HepG2 (cell line): ENCODE measurements at regions not wholly inside any gene's neighbourhood (a gene's known extent, or its start where the extent isn't known, plus 50 kb on each side); places are given as distances from the start of the nearest gene placed in this dataset.

Source experiments
- ATAC-seq: fragments of 200-7000 bp; cut with Tn5 transposase; 3 replicates; pipeline ENCODE4 v1.9.1; 2020; ENCODE audit warnings: mild to moderate bottlenecking, moderate library complexity
- BruUV-seq: library from RNA; stranded (reverse); fragments of 400-500 nt; replicated peaks from 2 replicates; lab custom pipeline; 2021; lab: Mats Ljungman, UMichigan
- CTCF ChIA-PET: fragments of 300-600 bp; formaldehyde crosslinking; extraction: SDS; loops from one replicate; lab custom pipeline; 2021; ENCODE audit warnings: low total read pairs, inconsistent platforms, low intra/inter-chr PET ratio; lab: Yijun Ruan, JAX
- POLR2A ChIA-PET: fragments of 350-600 bp; sonication (Branson Sonifier 250); formaldehyde crosslinking; loops from one replicate; lab custom pipeline; 2020; ENCODE audit warnings: antibody characterized with exemption, inconsistent platforms; lab: Yijun Ruan, JAX
- DNase-seq: peaks from one replicate; pipeline ENCODE4 v3.0.0-alpha.2; 2015; ENCODE audit warnings: low spot score
- FAIRE-seq: peaks from 3 replicates; lab custom pipeline; 2011; peaks lifted over from hg19 to GRCh38; lab: Jason Lieb, UNC
- H2AFZ ChIP-seq: one replicate; pipeline ENCODE4 v1.6.1; 2011; ENCODE audit warnings: low read length, inconsistent platforms
- H3K27ac ChIP-seq: fragments of 300-600 bp; 3 replicates; pipeline ENCODE4 v1.8.0; 2011; ENCODE audit warnings: mixed run types, mild to moderate bottlenecking, mixed read lengths, low read length, inconsistent platforms; ENCODE audit not compliant: insufficient read depth; ENCODE audit errors: extremely low read length
- H3K27me3 ChIP-seq, 2 experiments: fragments of 200-600 bp in 1 of 2; 2 replicates in 1 of 2; 3 replicates in 1 of 2; pipeline versions ENCODE4 v1.6.0 to v1.8.0; 2011; ENCODE audit warnings: low read length in 2 of 2, mild to moderate bottlenecking in 2 of 2, moderate library complexity in 2 of 2, inconsistent platforms in 1 of 2; ENCODE audit not compliant: insufficient read depth in 2 of 2, control insufficient read depth in 1 of 2
- H3K36me3 ChIP-seq, 2 experiments: fragments of 200-600 bp in 1 of 2; replicated peaks in 1 of 2; 2 replicates in 1 of 2; 3 replicates in 1 of 2; pipeline versions ENCODE4 v1.5.1 to v1.8.0; 2011; ENCODE audit warnings: low read length in 2 of 2, inconsistent platforms in 1 of 2; ENCODE audit not compliant: insufficient read depth in 2 of 2, control insufficient read depth in 1 of 2
- H3K4me1 ChIP-seq: 2 replicates; pipeline ENCODE4 v1.5.1; 2012; ENCODE audit warnings: low read length, inconsistent platforms; ENCODE audit not compliant: insufficient read depth
- H3K4me2 ChIP-seq: 2 replicates; pipeline ENCODE4 v1.6.0; 2011; ENCODE audit warnings: low read depth, low read length, inconsistent platforms
- H3K4me3 ChIP-seq, 3 experiments: fragments of 200-600 bp in 1 of 3; sonication (generic), shearing (Covaris generic) in 1 of 3; replicated peaks in 1 of 3; 2 replicates each; pipeline ENCODE4 v1.5.1; 2011 to 2016; ENCODE audit warnings: low read length in 3 of 3, inconsistent platforms in 2 of 3, low read depth in 2 of 3, mild to moderate bottlenecking in 2 of 3, control low read depth in 1 of 3, mixed read lengths in 1 of 3; ENCODE audit not compliant: insufficient read depth in 1 of 3
- H3K79me2 ChIP-seq: one replicate; pipeline ENCODE4 v1.6.1; 2011; ENCODE audit warnings: low read length, inconsistent platforms; ENCODE audit not compliant: insufficient read depth
- H3K9ac ChIP-seq: 2 replicates; pipeline ENCODE4 v1.6.0; 2011; ENCODE audit warnings: mild to moderate bottlenecking, low read depth, low read length, inconsistent platforms; ENCODE audit not compliant: insufficient read depth
- H3K9me3 ChIP-seq: 2 replicates; pipeline ENCODE4 v1.5.1; 2012; ENCODE audit warnings: mild to moderate bottlenecking, low read length
- H4K20me1 ChIP-seq: 2 replicates; pipeline ENCODE4 v1.6.0; 2011; ENCODE audit warnings: inconsistent platforms, mild to moderate bottlenecking, low read length, moderate library complexity; ENCODE audit not compliant: insufficient read depth
- FOXM1 ChIP-seq: sonication (generic); formaldehyde crosslinking; IDR thresholded peaks from 2 replicates; pipeline ENCODE4 v1.5.0; 2020; ENCODE audit warnings: missing genetic modification reagents
- ISX ChIP-seq: sonication (generic); formaldehyde crosslinking; conservative IDR thresholded peaks from 2 replicates; pipeline ENCODE4 v1.5.0; 2020; ENCODE audit warnings: missing genetic modification reagents
- JARID2 ChIP-seq: sonication (generic); formaldehyde crosslinking; IDR thresholded peaks from 2 replicates; pipeline ENCODE4 v1.8.1; 2023; ENCODE audit warnings: missing genetic modification reagents, inconsistent platforms; ENCODE audit not compliant: insufficient replicate concordance
- SMARCC2 ChIP-seq: fragments of 450-650 bp; IDR thresholded peaks from 2 replicates; pipeline ENCODE4 v1.6.1; 2017; ENCODE audit warnings: antibody characterized with exemption, mild to moderate bottlenecking
- SP4 ChIP-seq: sonication (generic); formaldehyde crosslinking; IDR thresholded peaks from 2 replicates; pipeline ENCODE4 v1.8.1; 2023; ENCODE audit warnings: mild to moderate bottlenecking, missing genetic modification reagents
- ZFAT ChIP-seq: sonication (generic); formaldehyde crosslinking; conservative IDR thresholded peaks from 2 replicates; pipeline ENCODE4 v1.8.1; 2023; ENCODE audit warnings: missing genetic modification reagents, inconsistent platforms
- ZKSCAN1 ChIP-seq: fragments of 150-350 bp; IDR thresholded peaks from 2 replicates; pipeline ENCODE4 v1.6.1; 2014; ENCODE audit warnings: low read length
- ZNF317 ChIP-seq: sonication (generic); formaldehyde crosslinking; IDR thresholded peaks from 2 replicates; pipeline ENCODE4 v1.5.0; 2020; ENCODE audit warnings: mild to moderate bottlenecking, missing genetic modification reagents
- ZNF543 ChIP-seq: sonication (generic); formaldehyde crosslinking; IDR thresholded peaks from 2 replicates; pipeline ENCODE4 v1.4.0; 2020; ENCODE audit warnings: mild to moderate bottlenecking, missing genetic modification reagents
- ZNF629 ChIP-seq: sonication (generic); formaldehyde crosslinking; conservative IDR thresholded peaks from 2 replicates; pipeline ENCODE4 v1.5.0; 2020; ENCODE audit warnings: missing genetic modification reagents
- WGBS: methylation state at CpG from one replicate; pipeline ENCODE4 v1.1.6; 2017; ENCODE audit warnings: low lambda C conversion rate; 5-methylcytosine and 5-hydroxymethylcytosine counted together
- in situ Hi-C: cut with HindIII; loops from 2 replicates; pipeline ENCODE4 v1.10.0; 2017; ENCODE audit warnings: low pct_unique_long_range_greater_than_20kb; ENCODE audit not compliant: extremely low pct_ligation_motif_present
- intact Hi-C: fragments of 100-400 bp; cut with micrococcal nuclease; formaldehyde crosslinking; loops from one replicate; pipeline ENCODE4 v1.10.0; 2022; ENCODE audit not compliant: unreplicated experiment
- TF ChIP-seq, protein P1 (sequence below), 2 experiments: IDR thresholded peaks; 2 replicates each; pipeline ENCODE4 v1.6.1; 2011 to 2012; ENCODE audit warnings: low read length in 2 of 2, borderline replicate concordance in 1 of 2, low read depth in 1 of 2, mild to moderate bottlenecking in 1 of 2, moderate library complexity in 1 of 2

DNA sequence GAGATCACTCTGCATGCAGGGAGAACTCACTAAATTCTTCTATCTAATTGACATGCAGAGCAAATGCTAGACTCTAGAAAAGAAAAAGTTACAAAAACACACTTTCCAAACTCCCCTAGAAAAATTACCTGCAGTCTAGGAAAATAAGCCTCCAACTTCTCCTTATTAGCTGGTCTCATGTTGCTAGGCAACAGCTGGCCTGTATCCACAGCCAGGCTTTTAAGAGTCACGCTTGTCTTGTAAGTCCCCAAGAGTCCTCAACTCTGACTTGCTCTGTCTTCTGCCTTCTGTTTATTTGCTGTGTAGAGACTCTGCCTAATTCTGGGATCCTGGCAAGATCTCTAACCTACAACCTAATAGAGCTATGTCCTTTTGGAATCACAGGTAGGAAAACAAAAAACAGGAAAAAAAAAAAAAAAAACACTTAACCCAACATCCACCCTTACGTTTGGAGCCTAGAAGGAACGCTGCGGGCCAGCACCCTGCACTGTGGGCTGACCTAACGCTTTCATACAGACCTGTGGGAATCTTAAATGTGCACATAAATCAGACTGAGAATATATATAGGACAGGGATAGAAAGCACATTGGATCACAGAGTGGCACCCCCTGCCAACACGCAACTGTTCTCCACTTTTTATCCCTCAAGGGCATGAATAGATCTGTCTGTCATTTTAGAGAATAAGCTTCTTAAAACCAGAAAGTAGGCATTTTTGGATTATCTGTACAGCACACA is 117.0 kb upstream of the PTPRZ1 start:
- H3K4me2 ChIP-seq: no peak overlapping the region
- no peaks in the 10 kb centered on the region for H3K79me2 ChIP-seq
- CTCF ChIA-PET: no interaction called here
- DNase-seq: no peak
- POLR2A ChIA-PET: no interaction called here
- no peaks in the 10 kb centered on the region; a peak in 1 of 5 replicates for H3K27me3 ChIP-seq
- no peak overlapping the region for H2AFZ ChIP-seq
- TF ChIP-seq SP4: no peak
- no peak for TF ChIP-seq ZKSCAN1
- no peak for TF ChIP-seq ZNF317
- TF ChIP-seq, all 625 proteins: peak for 0
- no peaks in the 10 kb centered on the region for H4K20me1 ChIP-seq
- WGBS: 36% methylated on average over 6 of the region's 6 CpGs
- H3K4me3 ChIP-seq: no peak overlapping the region
- H3K4me1 ChIP-seq: no peaks in the 10 kb centered on the region
- H3K36me3 ChIP-seq: no peaks in the 10 kb centered on the region
- in situ Hi-C loops: loop anchor here (10.0 kb wide), 1 partner anchor 239 kb away; no protein-coding TSS in a partner anchor
- H3K27ac ChIP-seq: no peak overlapping the region
- no peak for FAIRE-seq
- no TSS peak for BruUV-seq
- intact Hi-C loops: no loop called here
- H3K9ac ChIP-seq: no peak overlapping the region
- no peak for ATAC-seq
- H3K9me3 ChIP-seq: no peaks in the 10 kb centered on the region

- Histone ChIP-seq H4K20me1 (no peaks in the 10 kb centered on the region), H3K27ac (no peak overlapping the region), H3K9me3 (no peaks in the 10 kb centered on the region), H3K9ac (no peak overlapping the region), H3K4me3 (no peak overlapping the region), H2AFZ (no peak overlapping the region), H3K4me2 (no peak overlapping the region), H3K79me2 (no peaks in the 10 kb centered on the region), H3K36me3 (no peaks in the 10 kb centered on the region), H3K4me1 (no peaks in the 10 kb centered on the region), H3K27me3 (no peaks in the 10 kb centered on the region; a peak in 1 of 5 replicates)
- WGBS: 3% methylated on average over 2 of the region's 2 CpGs
- CTCF ChIA-PET: no interaction called here
- FAIRE-seq (no peak), ATAC-seq (no peak), DNase-seq (no peak)
- POLR2A ChIA-PET: no interaction called here
- in situ Hi-C loops: loop anchor here (10.0 kb wide), 1 partner anchor 240 kb away; no protein-coding TSS in a partner anchor
- no TSS peak for BruUV-seq
- TF ChIP-seq SMARCC2: no peak
- no peak for TF ChIP-seq ZNF543 (CRISPR knock-in tag)
- TF ChIP-seq, protein P1, sequence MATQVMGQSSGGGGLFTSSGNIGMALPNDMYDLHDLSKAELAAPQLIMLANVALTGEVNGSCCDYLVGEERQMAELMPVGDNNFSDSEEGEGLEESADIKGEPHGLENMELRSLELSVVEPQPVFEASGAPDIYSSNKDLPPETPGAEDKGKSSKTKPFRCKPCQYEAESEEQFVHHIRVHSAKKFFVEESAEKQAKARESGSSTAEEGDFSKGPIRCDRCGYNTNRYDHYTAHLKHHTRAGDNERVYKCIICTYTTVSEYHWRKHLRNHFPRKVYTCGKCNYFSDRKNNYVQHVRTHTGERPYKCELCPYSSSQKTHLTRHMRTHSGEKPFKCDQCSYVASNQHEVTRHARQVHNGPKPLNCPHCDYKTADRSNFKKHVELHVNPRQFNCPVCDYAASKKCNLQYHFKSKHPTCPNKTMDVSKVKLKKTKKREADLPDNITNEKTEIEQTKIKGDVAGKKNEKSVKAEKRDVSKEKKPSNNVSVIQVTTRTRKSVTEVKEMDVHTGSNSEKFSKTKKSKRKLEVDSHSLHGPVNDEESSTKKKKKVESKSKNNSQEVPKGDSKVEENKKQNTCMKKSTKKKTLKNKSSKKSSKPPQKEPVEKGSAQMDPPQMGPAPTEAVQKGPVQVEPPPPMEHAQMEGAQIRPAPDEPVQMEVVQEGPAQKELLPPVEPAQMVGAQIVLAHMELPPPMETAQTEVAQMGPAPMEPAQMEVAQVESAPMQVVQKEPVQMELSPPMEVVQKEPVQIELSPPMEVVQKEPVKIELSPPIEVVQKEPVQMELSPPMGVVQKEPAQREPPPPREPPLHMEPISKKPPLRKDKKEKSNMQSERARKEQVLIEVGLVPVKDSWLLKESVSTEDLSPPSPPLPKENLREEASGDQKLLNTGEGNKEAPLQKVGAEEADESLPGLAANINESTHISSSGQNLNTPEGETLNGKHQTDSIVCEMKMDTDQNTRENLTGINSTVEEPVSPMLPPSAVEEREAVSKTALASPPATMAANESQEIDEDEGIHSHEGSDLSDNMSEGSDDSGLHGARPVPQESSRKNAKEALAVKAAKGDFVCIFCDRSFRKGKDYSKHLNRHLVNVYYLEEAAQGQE (IDR thresholded peaks at IDR 0.05; ENCODE audit: borderline replicate concordance in 1 of 2, low read depth in 1 of 2, low read length in 2 of 2): peak in 1 of 2 experiments; percentile 76; a peak in 2 of 4 replicates
- TF ChIP-seq JARID2: no peak
- TF ChIP-seq FOXM1 (CRISPR knock-in tag): no peak
- TF ChIP-seq ISX (CRISPR knock-in tag): no peak
- TF ChIP-seq ZFAT (CRISPR knock-in tag): no peak
- no peak for TF ChIP-seq ZNF629 (CRISPR knock-in tag)
- intact Hi-C loops: no loop called here
Measured at GRCh38 chr7:121755286-121755685, 117.7 kb upstream of the PTPRZ1 start.
